Thyroid gland (tissue), 4 donors: ENCODE measurements at regions not wholly inside any gene's neighbourhood (a gene's known extent, or its start where the extent isn't known, plus 50 kb on each side); places are given as distances from the start of the nearest gene placed in this dataset.

Experiments
- CTCF ChIP-seq, 6 experiments: fragments of 200-600 bp in 3 of 6; fragments of 450-650 bp in 3 of 6; sonication (generic) in 3 of 6; IDR thresholded peaks; one replicate each; pipeline ENCODE4 v1.5.1; 2016 to 2019; ENCODE audit warnings: antibody characterized with exemption in 6 of 6, mild to moderate bottlenecking in 2 of 6, inconsistent platforms in 1 of 6, moderate library complexity in 1 of 6
- POLR2A ChIP-seq, 2 donors: fragments of 450-650 bp; IDR thresholded peaks; one replicate each; pipeline ENCODE4 v1.6.1; 2017; ENCODE audit warnings: antibody characterized with exemption in 2 of 2, mild to moderate bottlenecking in 2 of 2, moderate library complexity in 1 of 2

- TF ChIP-seq CTCF (IDR thresholded peaks at IDR 0.05) (no peak), POLR2A (IDR thresholded peaks at IDR 0.05) (no peak)
These were observed 158.1 kb upstream of the MAMLD1 start for GRCh38 chrX:150205011-150205410.
